Neural cell (in vitro differentiated cells): ENCODE measurements at regions not wholly inside any gene's neighbourhood (a gene's known extent, or its start where the extent isn't known, plus 50 kb on each side); places are given as distances from the start of the nearest gene placed in this dataset.

Experiments used
- H2AFZ ChIP-seq: fragments of 200-600, 300-800 bp; sonication (generic), shearing (Covaris generic); 2 replicates; pipeline ENCODE4 v1.6.0; 2014; ENCODE audit warnings: low read depth, mild to moderate bottlenecking, antibody characterized with exemption, low read length, moderate library complexity
- H3F3A ChIP-seq: fragments of 200-600 bp; shearing (Covaris generic); 2 replicates; pipeline ENCODE4 v1.6.1; 2016; ENCODE audit warnings: mild to moderate bottlenecking, moderate library complexity, mixed read lengths, antibody characterized with exemption, low read length; ENCODE audit not compliant: insufficient read depth, poor library complexity, severe bottlenecking
- H3K27ac ChIP-seq: fragments of 200-600, 300-800 bp; sonication (generic), shearing (Covaris generic); 2 replicates; pipeline ENCODE4 v1.5.1; 2014; ENCODE audit warnings: mild to moderate bottlenecking, low read length, moderate library complexity
- H3K27me3 ChIP-seq: fragments of 300-800, 200-600 bp; sonication (generic), shearing (Covaris generic); 2 replicates; pipeline ENCODE4 v1.6.0; 2014; ENCODE audit warnings: mild to moderate bottlenecking, low read depth, low read length, moderate library complexity; ENCODE audit not compliant: insufficient read depth
- H3K36me3 ChIP-seq: fragments of 300-800, 200-600 bp; sonication (generic), shearing (Covaris generic); 2 replicates; pipeline ENCODE4 v1.5.1; 2014; ENCODE audit warnings: mild to moderate bottlenecking, antibody characterized with exemption, low read length, moderate library complexity; ENCODE audit not compliant: insufficient read depth
- H3K4me2 ChIP-seq: fragments of 300-800, 200-600 bp; sonication (generic), shearing (Covaris generic); 2 replicates; pipeline ENCODE4 v1.6.0; 2014; ENCODE audit warnings: mild to moderate bottlenecking, low read length
- H3K4me3 ChIP-seq: fragments of 300-800, 200-600 bp; sonication (generic), shearing (Covaris generic); 2 replicates; pipeline ENCODE4 v1.5.1; 2014; ENCODE audit warnings: mild to moderate bottlenecking, low read length, moderate library complexity
- H3K79me2 ChIP-seq: fragments of 200-600 bp; shearing (Covaris generic); replicated peaks from 2 replicates; pipeline ENCODE4 v1.6.0; 2014; ENCODE audit warnings: mild to moderate bottlenecking, low read length, moderate library complexity; ENCODE audit not compliant: insufficient read depth
- H3K9ac ChIP-seq: fragments of 300-800, 200-600 bp; sonication (generic), shearing (Covaris generic); 2 replicates; pipeline ENCODE4 v1.6.1; 2016; ENCODE audit warnings: mild to moderate bottlenecking, low read length, mixed read lengths
- H3K9me2 ChIP-seq: fragments of 200-600 bp; shearing (Covaris generic); 2 replicates; pipeline ENCODE4 v1.6.1; 2016; ENCODE audit warnings: mild to moderate bottlenecking, low read length, mixed read lengths; ENCODE audit not compliant: insufficient read depth
- H3K9me3 ChIP-seq: fragments of 200-600, 300-800 bp; sonication (generic), shearing (Covaris generic); 2 replicates; pipeline ENCODE4 v1.6.1; 2016; ENCODE audit warnings: mild to moderate bottlenecking, mixed run types, low read length, moderate library complexity, mixed read lengths
- H4K20me1 ChIP-seq: fragments of 200-600 bp; shearing (Covaris generic); 2 replicates; pipeline ENCODE4 v1.6.1; 2016; ENCODE audit warnings: mild to moderate bottlenecking, mixed run types; ENCODE audit not compliant: insufficient read depth
- CTCF ChIP-seq: fragments of 450-650 bp; IDR thresholded peaks from 2 replicates; pipeline ENCODE4 v1.5.1; 2014; ENCODE audit warnings: antibody characterized with exemption, mild to moderate bottlenecking, moderate library complexity; ENCODE audit not compliant: poor library complexity, severe bottlenecking
- EP300 ChIP-seq: fragments of 450-650 bp; conservative IDR thresholded peaks from 2 replicates; pipeline ENCODE4 v1.6.1; 2014; ENCODE audit warnings: antibody characterized with exemption, mild to moderate bottlenecking, moderate library complexity; ENCODE audit not compliant: poor library complexity, severe bottlenecking
- EZH2 ChIP-seq: fragments of 200-600, 300-800 bp; shearing (Covaris generic), sonication (generic); IDR thresholded peaks from 2 replicates; pipeline ENCODE4 v1.6.1; 2014; ENCODE audit warnings: antibody characterized with exemption, low read length, borderline replicate concordance, mild to moderate bottlenecking; ENCODE audit not compliant: insufficient read depth, poor library complexity, severe bottlenecking
- MXI1 ChIP-seq: fragments of 450-650 bp; conservative IDR thresholded peaks from 2 replicates; pipeline ENCODE4 v1.6.1; 2014; ENCODE audit warnings: antibody characterized with exemption, mild to moderate bottlenecking; ENCODE audit not compliant: poor library complexity, severe bottlenecking
- POLR2AphosphoS5 ChIP-seq: IDR thresholded peaks from 2 replicates; pipeline ENCODE4 v1.6.1; 2012
- RAD21 ChIP-seq: fragments of 450-650 bp; conservative IDR thresholded peaks from 2 replicates; pipeline ENCODE4 v1.6.1; 2014; ENCODE audit warnings: antibody characterized with exemption, mild to moderate bottlenecking, moderate library complexity
- REST ChIP-seq: IDR thresholded peaks from 2 replicates; pipeline ENCODE4 v1.6.1; 2012; ENCODE audit warnings: borderline replicate concordance
- SMC3 ChIP-seq: fragments of 450-650 bp; conservative IDR thresholded peaks from 2 replicates; pipeline ENCODE4 v1.6.1; 2014; ENCODE audit warnings: antibody characterized with exemption, mild to moderate bottlenecking, moderate library complexity; ENCODE audit not compliant: poor library complexity
- TAF1 ChIP-seq: IDR thresholded peaks from 2 replicates; pipeline ENCODE4 v1.6.1; 2012; ENCODE audit warnings: low read depth

DNA sequence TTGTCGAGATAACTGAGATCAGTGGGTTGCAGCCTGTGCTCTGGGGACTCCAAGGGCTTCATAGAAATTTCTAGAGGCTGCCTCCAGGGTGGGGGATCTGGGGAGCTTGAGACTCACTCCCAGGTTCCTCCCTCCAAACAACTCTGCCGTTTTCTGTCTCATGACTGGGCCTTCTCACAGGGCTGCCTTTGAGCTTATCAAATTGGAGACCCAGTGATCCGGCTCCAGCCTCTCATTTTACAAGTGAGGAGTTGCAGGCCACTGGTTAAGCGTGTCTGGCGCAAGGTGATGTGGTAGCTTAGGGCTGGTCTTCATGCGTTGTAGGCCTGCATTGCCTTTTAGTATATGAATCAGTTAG lies 85.8 kb downstream of the SLC25A47 start:
- TF ChIP-seq EP300 (no peak), SMC3 (no peak), MXI1 (no peak), RAD21 (no peak), EZH2 (no peak), REST (no peak), TAF1 (no peak), POLR2AphosphoS5 (no peak), CTCF (no peak)
- Histone ChIP-seq H2AFZ (no peak overlapping the region), H3F3A (no peaks in the 10 kb centered on the region), H3K4me2 (peak overlapping the region; percentile 2), H4K20me1 (no peaks in the 10 kb centered on the region), H3K4me3 (peak overlapping the region; percentile 13), H3K9me2 (no peaks in the 10 kb centered on the region), H3K36me3 (no peaks in the 10 kb centered on the region), H3K27ac (peak overlapping the region; percentile 63), H3K9me3 (no peaks in the 10 kb centered on the region), H3K79me2 (no peaks in the 10 kb centered on the region), H3K27me3 (no peaks in the 10 kb centered on the region), H3K9ac (no peak overlapping the region)

DNA sequence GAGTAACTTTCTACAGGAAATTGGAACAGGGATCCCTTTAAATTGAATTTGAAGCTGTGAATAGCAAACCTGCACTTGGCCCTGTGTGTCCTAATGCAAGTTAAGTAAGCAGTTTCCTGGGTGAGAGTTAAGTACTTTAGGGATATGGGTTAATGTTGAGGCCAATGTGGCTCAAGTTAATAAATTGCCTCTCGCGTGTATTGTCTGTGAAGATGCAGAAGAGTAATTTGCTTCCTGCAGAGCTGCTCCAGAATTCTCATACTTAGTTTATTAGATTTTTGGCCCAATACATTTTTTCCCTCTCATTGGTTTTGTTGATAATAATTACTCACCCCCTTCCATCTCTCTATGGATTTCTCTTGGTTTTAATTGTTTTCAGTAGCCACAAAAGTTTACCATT lies 86.5 kb downstream of the SLC25A47 start:
- Histone ChIP-seq H3K4me2 (no peak overlapping the region), H3K9me3 (no peaks in the 10 kb centered on the region), H3K4me3 (no peak overlapping the region), H4K20me1 (no peaks in the 10 kb centered on the region), H3F3A (no peaks in the 10 kb centered on the region), H3K27me3 (no peaks in the 10 kb centered on the region), H2AFZ (no peak overlapping the region), H3K9me2 (no peaks in the 10 kb centered on the region), H3K36me3 (no peaks in the 10 kb centered on the region), H3K27ac (peak overlapping the region; percentile 63), H3K9ac (no peak overlapping the region), H3K79me2 (no peaks in the 10 kb centered on the region)
- TF ChIP-seq POLR2AphosphoS5 (no peak), EP300 (no peak), MXI1 (no peak), EZH2 (no peak), RAD21 (no peak), SMC3 (no peak), REST (no peak), CTCF (no peak), TAF1 (no peak)
